HEK293 (cell line): ENCODE measurements at regions not wholly inside any gene's neighbourhood (a gene's known extent, or its start where the extent isn't known, plus 50 kb on each side); places are given as distances from the start of the nearest gene placed in this dataset.

ENCODE experiments used
- CTCF ChIA-PET: fragments of 350-600 bp; formaldehyde crosslinking; extraction: SDS; loops from one replicate; lab custom pipeline; 2021; ENCODE audit warnings: antibody characterized with exemption; lab: Yijun Ruan, JAX
- POLR2A ChIA-PET: fragments of 300-600 bp; formaldehyde crosslinking; extraction: SDS; loops from one replicate; lab custom pipeline; 2020; ENCODE audit warnings: antibody characterized with exemption, inconsistent platforms; lab: Yijun Ruan, JAX
- H3K27ac ChIP-seq: fragments of 200-500 bp; sonication (Bioruptor generic); 2 replicates; pipeline ENCODE4 v1.5.1; 2014; ENCODE audit warnings: low read depth, low read length, control low read depth, inconsistent platforms; ENCODE audit errors: extremely low read depth
- H3K36me3 ChIP-seq, 2 experiments: fragments of 200-500 bp in 1 of 2; sonication (Bioruptor generic) in 1 of 2; 1 replicate in 1 of 2; 2 replicates in 1 of 2; pipeline ENCODE4 v1.5.1; 2014 to 2017; ENCODE audit warnings: inconsistent platforms in 2 of 2, low read length in 2 of 2; ENCODE audit not compliant: control insufficient read depth in 2 of 2, insufficient read depth in 1 of 2
- H3K4me1 ChIP-seq: fragments of 200-500 bp; sonication (Bioruptor generic); 2 replicates; pipeline ENCODE4 v1.5.1; 2014; ENCODE audit warnings: mild to moderate bottlenecking, low read length, inconsistent platforms; ENCODE audit not compliant: control insufficient read depth, insufficient read depth
- H3K4me3 ChIP-seq: 2 replicates; pipeline ENCODE4 v1.5.1; 2011; ENCODE audit warnings: low read depth, mild to moderate bottlenecking, control low read depth, low read length, moderate library complexity
- H3K9me3 ChIP-seq: fragments of 200-500 bp; sonication (Bioruptor generic); 2 replicates; pipeline ENCODE4 v1.5.1; 2014; ENCODE audit warnings: low read depth, low read length, inconsistent platforms; ENCODE audit not compliant: control insufficient read depth, insufficient read depth
- EGR2 ChIP-seq: fragments of 450-650 bp; formaldehyde crosslinking; IDR thresholded peaks from 2 replicates; pipeline ENCODE4 v1.5.1; 2016; ENCODE audit warnings: low read depth, missing biosample characterization, missing genetic modification characterization
- IKZF3 ChIP-seq: fragments of 450-650 bp; IDR thresholded peaks from 2 replicates; pipeline ENCODE4 v1.5.0; 2018; ENCODE audit warnings: missing biosample characterization, mild to moderate bottlenecking, missing genetic modification characterization, moderate library complexity
- OVOL3 ChIP-seq: fragments of 450-650 bp; formaldehyde crosslinking; IDR thresholded peaks from 2 replicates; pipeline ENCODE4 v1.5.1; 2016; ENCODE audit warnings: missing biosample characterization, missing genetic modification characterization
- PRDM1 ChIP-seq: fragments of 450-650 bp; formaldehyde crosslinking; IDR thresholded peaks from 2 replicates; pipeline ENCODE4; 2016; ENCODE audit warnings: missing biosample characterization, missing genetic modification characterization
- ZBTB21 ChIP-seq: fragments of 450-650 bp; formaldehyde crosslinking; IDR thresholded peaks from 2 replicates; pipeline ENCODE4 v1.5.1; 2017; ENCODE audit warnings: missing biosample characterization, missing genetic modification characterization
- ZIC2 ChIP-seq: fragments of 450-650 bp; formaldehyde crosslinking; IDR thresholded peaks from 2 replicates; pipeline ENCODE4 v1.5.1; 2016; ENCODE audit warnings: missing biosample characterization, missing genetic modification characterization
- ZNF10 ChIP-seq: fragments of 450-650 bp; formaldehyde crosslinking; IDR thresholded peaks from 2 replicates; pipeline ENCODE4 v1.5.1; 2017; ENCODE audit warnings: missing biosample characterization, missing genetic modification characterization
- ZNF133 ChIP-seq: fragments of 450-650 bp; formaldehyde crosslinking; IDR thresholded peaks from 2 replicates; pipeline ENCODE4 v1.5.1; 2016; ENCODE audit warnings: missing biosample characterization, missing genetic modification characterization
- ZNF169 ChIP-seq: fragments of 450-650 bp; formaldehyde crosslinking; IDR thresholded peaks from 2 replicates; pipeline ENCODE4 v1.5.1; 2016; ENCODE audit warnings: missing biosample characterization, missing genetic modification characterization
- ZNF19 ChIP-seq: fragments of 450-650 bp; formaldehyde crosslinking; IDR thresholded peaks from 2 replicates; pipeline ENCODE4; 2016; ENCODE audit warnings: missing biosample characterization, missing genetic modification characterization, low read depth
- ZNF202 ChIP-seq: fragments of 450-650 bp; formaldehyde crosslinking; IDR thresholded peaks from 2 replicates; pipeline ENCODE4 v1.5.1; 2016; ENCODE audit warnings: missing biosample characterization, missing genetic modification characterization, borderline replicate concordance
- ZNF248 ChIP-seq: fragments of 450-650 bp; formaldehyde crosslinking; IDR thresholded peaks from 2 replicates; pipeline ENCODE4 v1.5.1; 2017; ENCODE audit warnings: missing biosample characterization, missing genetic modification characterization
- ZNF324 ChIP-seq: fragments of 450-650 bp; formaldehyde crosslinking; IDR thresholded peaks from 2 replicates; pipeline ENCODE4 v1.5.1; 2016; ENCODE audit warnings: missing biosample characterization, missing genetic modification characterization
- ZNF549 ChIP-seq: fragments of 450-650 bp; IDR thresholded peaks from 2 replicates; pipeline ENCODE4 v1.5.1; 2018; ENCODE audit warnings: missing biosample characterization, missing genetic modification characterization, mild to moderate bottlenecking, inconsistent platforms, moderate library complexity
- ZNF561 ChIP-seq: fragments of 450-650 bp; IDR thresholded peaks from 2 replicates; pipeline ENCODE4 v1.5.1; 2018; ENCODE audit warnings: missing biosample characterization, missing genetic modification characterization, borderline replicate concordance
- ZNF621 ChIP-seq: fragments of 450-650 bp; formaldehyde crosslinking; IDR thresholded peaks from 2 replicates; pipeline ENCODE4 v1.5.1; 2017; ENCODE audit warnings: missing biosample characterization, missing genetic modification characterization
- ZNF677 ChIP-seq: fragments of 450-650 bp; IDR thresholded peaks from 2 replicates; pipeline ENCODE4 v1.5.0; 2018; ENCODE audit warnings: missing biosample characterization, mild to moderate bottlenecking, missing genetic modification characterization, moderate library complexity
- ZNF701 ChIP-seq: fragments of 450-650 bp; formaldehyde crosslinking; IDR thresholded peaks from 2 replicates; pipeline ENCODE4 v1.5.1; 2016; ENCODE audit warnings: missing biosample characterization, missing genetic modification characterization
- ZNF76 ChIP-seq: fragments of 450-650 bp; formaldehyde crosslinking; IDR thresholded peaks from 2 replicates; pipeline ENCODE4; 2016; ENCODE audit warnings: low read depth, missing biosample characterization, missing genetic modification characterization, borderline replicate concordance
- ZNF768 ChIP-seq: fragments of 450-650 bp; formaldehyde crosslinking; IDR thresholded peaks from 2 replicates; pipeline ENCODE4 v1.5.1; 2018; ENCODE audit warnings: missing biosample characterization, mild to moderate bottlenecking, missing genetic modification characterization
- ZSCAN23 ChIP-seq: fragments of 450-650 bp; formaldehyde crosslinking; IDR thresholded peaks from 2 replicates; pipeline ENCODE4 v1.5.1; 2016; ENCODE audit warnings: missing biosample characterization, missing genetic modification characterization
- TF ChIP-seq, protein P1 (sequence below): fragments of 450-650 bp; formaldehyde crosslinking; IDR thresholded peaks from 2 replicates; pipeline ENCODE4 v1.5.1; 2016; ENCODE audit warnings: missing biosample characterization, missing genetic modification characterization
- TF ChIP-seq, protein P2 (sequence below): fragments of 450-650 bp; formaldehyde crosslinking; IDR thresholded peaks from 2 replicates; pipeline ENCODE4 v1.5.1; 2016; ENCODE audit warnings: missing biosample characterization, missing genetic modification characterization
- TF ChIP-seq, protein P3 (sequence below): fragments of 450-650 bp; formaldehyde crosslinking; IDR thresholded peaks from 2 replicates; pipeline ENCODE4 v1.5.1; 2016; ENCODE audit warnings: missing biosample characterization, missing genetic modification characterization
- TF ChIP-seq, protein P4 (sequence below): fragments of 450-650 bp; formaldehyde crosslinking; optimal IDR thresholded peaks from 2 replicates; pipeline ENCODE3; 2016; ENCODE audit warnings: missing biosample characterization, mild to moderate bottlenecking, missing genetic modification characterization
- TF ChIP-seq, protein P5 (sequence below): IDR thresholded peaks from 2 replicates; pipeline ENCODE4 v1.6.1; 2011; ENCODE audit warnings: mild to moderate bottlenecking, low read depth, low read length, borderline replicate concordance
- TF ChIP-seq, protein P6 (sequence below): fragments of 450-650 bp; formaldehyde crosslinking; IDR thresholded peaks from 2 replicates; pipeline ENCODE4 v1.5.1; 2016; ENCODE audit warnings: missing biosample characterization, missing genetic modification characterization
- TF ChIP-seq, protein P7 (sequence below): fragments of 450-650 bp; formaldehyde crosslinking; IDR thresholded peaks from 2 replicates; pipeline ENCODE4 v1.5.1; 2016; ENCODE audit warnings: missing biosample characterization, missing genetic modification characterization

DNA sequence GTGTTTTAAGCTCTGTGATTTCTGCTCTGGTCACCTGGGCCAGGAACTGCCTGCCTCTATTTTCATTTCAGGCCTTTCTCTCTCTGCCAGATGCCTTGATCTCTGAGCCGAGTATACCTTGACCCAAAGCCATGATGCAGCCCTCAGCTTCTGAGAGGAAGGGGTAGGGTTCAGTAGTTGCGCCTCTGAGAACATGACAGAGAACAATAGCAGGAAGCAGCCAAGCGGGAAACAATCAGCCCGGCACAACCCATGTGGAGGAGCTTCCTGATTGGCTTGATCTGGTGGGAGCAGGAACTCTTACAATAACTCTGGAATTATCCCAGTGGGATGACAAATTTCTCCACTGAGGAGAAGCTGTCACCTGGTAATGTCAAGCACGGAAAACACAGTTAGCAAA, 127.4 kb downstream of the PALM2AKAP2 start:
- CTCF ChIA-PET = interaction anchor here (0.8 to 9.4 kb wide), 5 partner anchors 150 to 309 kb away, joined by 3 to 122 read pairs (median 3); no protein-coding TSS in a partner anchor
- Histone ChIP-seq H3K27ac (no peak overlapping the region), H3K4me1 (no peaks in the 10 kb centered on the region), H3K4me3 (no peak overlapping the region), H3K9me3 (no peaks in the 10 kb centered on the region), H3K36me3 (no peaks in the 10 kb centered on the region)
- POLR2A ChIA-PET = no interaction called here
- TF ChIP-seq ZNF248 (tag by site-specific recombination) (no peak), ZBTB21 (tag by site-specific recombination) (no peak), ZSCAN23 (tag by site-specific recombination) (no peak), ZNF701 (tag by site-specific recombination) (no peak), ZNF768 (no peak), ZNF76 (tag by site-specific recombination) (no peak), ZNF677 (no peak), ZNF10 (no peak), PRDM1 (no peak), ZNF549 (tag by site-specific recombination) (no peak)
- TF ChIP-seq, protein P1, sequence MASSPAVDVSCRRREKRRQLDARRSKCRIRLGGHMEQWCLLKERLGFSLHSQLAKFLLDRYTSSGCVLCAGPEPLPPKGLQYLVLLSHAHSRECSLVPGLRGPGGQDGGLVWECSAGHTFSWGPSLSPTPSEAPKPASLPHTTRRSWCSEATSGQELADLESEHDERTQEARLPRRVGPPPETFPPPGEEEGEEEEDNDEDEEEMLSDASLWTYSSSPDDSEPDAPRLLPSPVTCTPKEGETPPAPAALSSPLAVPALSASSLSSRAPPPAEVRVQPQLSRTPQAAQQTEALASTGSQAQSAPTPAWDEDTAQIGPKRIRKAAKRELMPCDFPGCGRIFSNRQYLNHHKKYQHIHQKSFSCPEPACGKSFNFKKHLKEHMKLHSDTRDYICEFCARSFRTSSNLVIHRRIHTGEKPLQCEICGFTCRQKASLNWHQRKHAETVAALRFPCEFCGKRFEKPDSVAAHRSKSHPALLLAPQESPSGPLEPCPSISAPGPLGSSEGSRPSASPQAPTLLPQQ (tag by site-specific recombination) = no peak
- TF ChIP-seq, protein P2, sequence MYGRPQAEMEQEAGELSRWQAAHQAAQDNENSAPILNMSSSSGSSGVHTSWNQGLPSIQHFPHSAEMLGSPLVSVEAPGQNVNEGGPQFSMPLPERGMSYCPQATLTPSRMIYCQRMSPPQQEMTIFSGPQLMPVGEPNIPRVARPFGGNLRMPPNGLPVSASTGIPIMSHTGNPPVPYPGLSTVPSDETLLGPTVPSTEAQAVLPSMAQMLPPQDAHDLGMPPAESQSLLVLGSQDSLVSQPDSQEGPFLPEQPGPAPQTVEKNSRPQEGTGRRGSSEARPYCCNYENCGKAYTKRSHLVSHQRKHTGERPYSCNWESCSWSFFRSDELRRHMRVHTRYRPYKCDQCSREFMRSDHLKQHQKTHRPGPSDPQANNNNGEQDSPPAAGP (tag by site-specific recombination) = no peak
- TF ChIP-seq, protein P3, sequence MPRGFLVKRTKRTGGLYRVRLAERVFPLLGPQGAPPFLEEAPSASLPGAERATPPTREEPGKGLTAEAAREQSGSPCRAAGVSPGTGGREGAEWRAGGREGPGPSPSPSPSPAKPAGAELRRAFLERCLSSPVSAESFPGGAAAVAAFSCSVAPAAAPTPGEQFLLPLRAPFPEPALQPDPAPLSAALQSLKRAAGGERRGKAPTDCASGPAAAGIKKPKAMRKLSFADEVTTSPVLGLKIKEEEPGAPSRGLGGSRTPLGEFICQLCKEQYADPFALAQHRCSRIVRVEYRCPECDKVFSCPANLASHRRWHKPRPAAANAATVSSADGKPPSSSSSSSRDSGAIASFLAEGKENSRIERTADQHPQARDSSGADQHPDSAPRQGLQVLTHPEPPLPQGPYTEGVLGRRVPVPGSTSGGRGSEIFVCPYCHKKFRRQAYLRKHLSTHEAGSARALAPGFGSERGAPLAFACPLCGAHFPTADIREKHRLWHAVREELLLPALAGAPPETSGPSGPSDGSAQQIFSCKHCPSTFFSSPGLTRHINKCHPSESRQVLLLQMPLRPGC (tag by site-specific recombination) = no peak
- TF ChIP-seq, protein P4, sequence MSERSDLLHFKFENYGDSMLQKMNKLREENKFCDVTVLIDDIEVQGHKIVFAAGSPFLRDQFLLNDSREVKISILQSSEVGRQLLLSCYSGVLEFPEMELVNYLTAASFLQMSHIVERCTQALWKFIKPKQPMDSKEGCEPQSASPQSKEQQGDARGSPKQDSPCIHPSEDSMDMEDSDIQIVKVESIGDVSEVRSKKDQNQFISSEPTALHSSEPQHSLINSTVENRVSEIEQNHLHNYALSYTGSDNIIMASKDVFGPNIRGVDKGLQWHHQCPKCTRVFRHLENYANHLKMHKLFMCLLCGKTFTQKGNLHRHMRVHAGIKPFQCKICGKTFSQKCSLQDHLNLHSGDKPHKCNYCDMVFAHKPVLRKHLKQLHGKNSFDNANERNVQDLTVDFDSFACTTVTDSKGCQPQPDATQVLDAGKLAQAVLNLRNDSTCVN = no peak
- TF ChIP-seq, protein P5, sequence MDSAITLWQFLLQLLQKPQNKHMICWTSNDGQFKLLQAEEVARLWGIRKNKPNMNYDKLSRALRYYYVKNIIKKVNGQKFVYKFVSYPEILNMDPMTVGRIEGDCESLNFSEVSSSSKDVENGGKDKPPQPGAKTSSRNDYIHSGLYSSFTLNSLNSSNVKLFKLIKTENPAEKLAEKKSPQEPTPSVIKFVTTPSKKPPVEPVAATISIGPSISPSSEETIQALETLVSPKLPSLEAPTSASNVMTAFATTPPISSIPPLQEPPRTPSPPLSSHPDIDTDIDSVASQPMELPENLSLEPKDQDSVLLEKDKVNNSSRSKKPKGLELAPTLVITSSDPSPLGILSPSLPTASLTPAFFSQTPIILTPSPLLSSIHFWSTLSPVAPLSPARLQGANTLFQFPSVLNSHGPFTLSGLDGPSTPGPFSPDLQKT = no peak

DNA sequence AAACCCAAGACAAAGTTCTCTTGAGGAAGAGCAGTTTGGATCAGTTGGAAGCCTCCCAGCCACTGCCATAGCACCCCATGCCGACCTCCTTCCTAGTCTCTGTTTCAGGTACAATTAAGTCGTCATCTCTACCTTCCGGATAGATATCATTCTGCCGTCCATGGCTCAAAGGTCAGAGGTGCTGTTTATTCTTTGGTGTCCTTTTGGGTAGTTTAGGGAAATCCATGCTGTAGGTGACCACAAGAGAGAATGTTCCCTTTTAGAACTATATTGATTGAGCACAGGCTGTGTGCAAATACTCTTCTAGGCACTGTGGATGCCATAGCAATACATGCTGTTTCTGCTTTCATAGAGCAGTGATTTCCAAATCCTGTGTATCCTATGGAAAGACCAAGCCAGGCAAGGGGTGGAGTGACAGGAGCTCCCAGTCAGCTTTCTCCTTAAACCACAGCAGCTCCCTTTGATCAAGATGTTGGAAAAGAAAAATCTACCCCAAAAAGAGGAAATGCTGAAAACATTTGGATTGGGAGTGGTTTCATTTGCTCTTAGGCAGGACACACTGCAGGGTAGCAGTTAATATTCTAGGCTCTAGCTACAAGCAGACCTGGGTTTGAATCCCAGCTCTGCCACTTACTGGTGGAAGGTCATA, 127.9 kb downstream of the PALM2AKAP2 start:
- ChIA-PET POLR2A (no interaction called here), CTCF (interaction anchor here (0.8 to 9.4 kb wide), 5 partner anchors 150 to 308 kb away, joined by 3 to 122 read pairs (median 3); no protein-coding TSS in a partner anchor)
- no peaks in the 10 kb centered on the region for H3K36me3 ChIP-seq
- no peak overlapping the region for H3K27ac ChIP-seq
- H3K4me3 ChIP-seq = no peak overlapping the region
- no peaks in the 10 kb centered on the region for H3K9me3 ChIP-seq
- H3K4me1 ChIP-seq = no peaks in the 10 kb centered on the region
- TF ChIP-seq ZIC2 (tag by site-specific recombination) (no peak), ZNF324 (tag by site-specific recombination) (no peak), EGR2 (tag by site-specific recombination) (no peak), IKZF3 (tag by site-specific recombination) (no peak), ZNF561 (tag by site-specific recombination) (no peak), ZNF621 (no peak), ZNF19 (no peak), ZNF169 (tag by site-specific recombination) (no peak), ZNF133 (tag by site-specific recombination) (no peak), ZNF202 (tag by site-specific recombination) (no peak), OVOL3 (tag by site-specific recombination) (no peak)
- TF ChIP-seq, protein P6, sequence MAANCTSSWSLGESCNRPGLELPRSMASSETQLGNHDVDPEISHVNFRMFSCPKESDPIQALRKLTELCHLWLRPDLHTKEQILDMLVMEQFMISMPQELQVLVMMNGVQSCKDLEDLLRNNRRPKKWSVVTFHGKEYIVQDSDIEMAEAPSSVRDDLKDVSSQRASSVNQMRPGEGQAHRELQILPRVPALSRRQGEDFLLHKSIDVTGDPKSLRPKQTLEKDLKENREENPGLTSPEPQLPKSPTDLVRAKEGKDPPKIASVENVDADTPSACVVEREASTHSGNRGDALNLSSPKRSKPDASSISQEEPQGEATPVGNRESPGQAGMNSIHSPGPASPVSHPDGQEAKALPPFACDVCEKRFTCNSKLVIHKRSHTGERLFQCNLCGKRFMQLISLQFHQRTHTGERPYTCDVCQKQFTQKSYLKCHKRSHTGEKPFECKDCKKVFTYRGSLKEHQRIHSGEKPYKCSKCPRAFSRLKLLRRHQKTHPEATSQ = no peak
- TF ChIP-seq, protein P7, sequence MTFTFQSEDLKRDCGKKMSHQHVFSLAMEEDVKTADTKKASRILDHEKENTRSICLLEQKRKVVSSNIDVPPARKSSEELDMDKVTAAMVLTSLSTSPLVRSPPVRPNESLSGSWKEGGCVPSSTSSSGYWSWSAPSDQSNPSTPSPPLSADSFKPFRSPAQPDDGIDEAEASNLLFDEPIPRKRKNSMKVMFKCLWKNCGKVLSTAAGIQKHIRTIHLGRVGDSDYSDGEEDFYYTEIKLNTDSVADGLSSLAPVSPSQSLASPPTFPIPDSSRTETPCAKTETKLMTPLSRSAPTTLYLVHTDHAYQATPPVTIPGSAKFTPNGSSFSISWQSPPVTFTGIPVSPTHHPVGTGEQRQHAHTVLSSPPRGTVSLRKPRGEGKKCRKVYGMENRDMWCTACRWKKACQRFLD (tag by site-specific recombination) = no peak
